HUES6 (cell line): ENCODE measurements at regions not wholly inside any gene's neighbourhood (a gene's known extent, or its start where the extent isn't known, plus 50 kb on each side); places are given as distances from the start of the nearest gene placed in this dataset.
"Not testable (repeated sequence)": the region's sequence is repeated elsewhere in the genome, so short reads cannot be mapped to it uniquely, and the experiment has no call there.

Experiments used
- H3K27ac ChIP-seq: 2 replicates; pipeline ENCODE4 v1.7.0; 2013; ENCODE audit warnings: low read depth, mild to moderate bottlenecking, low read length, inconsistent platforms
- H3K27me3 ChIP-seq: 2 replicates; pipeline ENCODE4 v1.6.1; 2013; ENCODE audit warnings: low read length; ENCODE audit not compliant: control insufficient read depth, insufficient read depth
- H3K36me3 ChIP-seq: 2 replicates; pipeline ENCODE4 v1.6.1; 2013; ENCODE audit warnings: low read length; ENCODE audit not compliant: control insufficient read depth, insufficient read depth
- H3K4me1 ChIP-seq: 2 replicates; pipeline ENCODE4 v1.6.1; 2013; ENCODE audit warnings: low read length; ENCODE audit not compliant: control insufficient read depth, insufficient read depth
- H3K4me3 ChIP-seq: 2 replicates; pipeline ENCODE4 v1.5.1; 2013; ENCODE audit warnings: low read depth, low read length
- H3K9ac ChIP-seq: one replicate; pipeline ENCODE4 v1.6.1; 2013; ENCODE audit warnings: mild to moderate bottlenecking, low read length
- H3K9me3 ChIP-seq: 2 replicates; pipeline ENCODE4 v1.6.1; 2013; ENCODE audit warnings: low read depth, low read length; ENCODE audit not compliant: control insufficient read depth, insufficient read depth

DNA sequence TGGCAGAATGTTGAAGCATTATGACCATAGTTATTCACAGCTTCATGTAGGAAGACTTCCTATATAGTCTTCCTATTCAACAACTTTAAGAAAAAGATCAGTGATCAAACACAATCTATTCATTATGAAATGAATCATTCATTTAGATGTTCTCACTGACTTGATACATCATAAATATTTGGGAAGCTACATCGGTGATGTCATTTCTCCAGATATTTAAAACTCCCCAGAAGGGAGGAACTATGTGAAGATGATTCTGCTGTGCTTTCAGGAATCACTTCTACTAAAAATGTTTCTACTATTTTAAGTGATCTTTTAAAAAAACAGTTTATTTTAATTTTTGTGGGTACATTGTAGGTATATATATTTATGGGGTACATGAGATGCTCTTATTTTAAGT is 316.4 kb downstream of the BCAT1 start:
- Histone ChIP-seq H3K4me1 (no peaks in the 10 kb centered on the region), H3K27ac (no peak overlapping the region), H3K4me3 (no peak overlapping the region), H3K9ac (no peak overlapping the region), H3K36me3 (no peaks in the 10 kb centered on the region), H3K9me3 (no peaks in the 10 kb centered on the region), H3K27me3 (no peaks in the 10 kb centered on the region)

DNA sequence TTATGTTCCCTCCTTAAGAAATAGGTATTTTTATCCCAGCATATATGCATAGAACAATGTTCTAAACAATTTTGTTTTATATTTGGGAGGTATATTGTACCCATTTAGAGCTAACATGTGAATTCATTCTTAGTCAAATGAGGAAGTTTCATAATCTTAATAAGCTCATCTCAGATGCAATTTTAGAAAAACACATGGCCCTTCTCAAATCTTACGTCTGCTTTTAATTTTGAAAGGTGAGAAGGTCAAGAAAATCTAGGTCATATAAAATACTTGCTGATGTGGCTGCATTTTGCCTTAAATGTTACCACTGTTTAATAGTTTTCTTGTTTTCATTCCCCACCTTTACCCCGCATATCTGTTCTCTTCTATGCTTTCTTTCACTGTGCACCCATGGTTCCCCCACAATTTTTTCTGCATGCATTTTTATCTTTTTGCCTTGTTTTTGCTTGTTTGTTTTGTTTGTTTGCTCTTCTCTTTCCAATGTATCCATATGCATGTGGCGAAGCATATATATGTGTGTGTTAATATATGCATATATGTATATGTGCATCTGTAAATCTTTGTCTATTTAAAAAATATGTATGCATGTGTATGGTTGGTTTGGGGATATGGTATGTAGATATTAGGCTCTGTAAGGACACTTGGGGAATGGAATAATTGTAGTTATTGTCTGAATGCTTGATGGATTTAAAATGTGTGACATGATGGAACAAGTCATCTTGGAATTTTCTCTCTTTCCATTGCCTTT is 317.1 kb downstream of the BCAT1 start:
- Histone ChIP-seq H3K27me3 (no peaks in the 10 kb centered on the region), H3K27ac (no peak overlapping the region), H3K4me3 (no peak overlapping the region), H3K36me3 (no peaks in the 10 kb centered on the region), H3K4me1 (no peaks in the 10 kb centered on the region), H3K9ac (no peak overlapping the region), H3K9me3 (no peaks in the 10 kb centered on the region)

DNA sequence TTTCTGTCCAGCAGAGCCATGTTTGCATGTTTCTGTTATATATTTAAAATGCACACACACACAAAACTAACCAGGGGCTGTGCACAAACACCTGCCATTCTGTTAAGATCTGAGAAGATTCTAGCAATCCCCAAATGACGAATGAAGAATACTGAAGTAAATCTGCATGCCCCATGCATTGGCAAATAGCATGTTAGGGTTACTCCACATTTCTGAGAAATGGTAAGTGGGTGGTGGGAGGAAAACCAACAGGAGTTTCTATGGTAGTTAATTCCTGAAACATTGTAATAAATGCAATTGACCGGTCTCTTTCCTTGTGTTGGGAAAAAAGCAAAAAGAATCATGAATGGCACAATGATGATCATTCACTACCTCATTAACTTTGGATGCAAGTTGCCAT is 318.0 kb downstream of the BCAT1 start:
- no peak overlapping the region for H3K27ac ChIP-seq
- H3K4me3 ChIP-seq = no peak overlapping the region

DNA sequence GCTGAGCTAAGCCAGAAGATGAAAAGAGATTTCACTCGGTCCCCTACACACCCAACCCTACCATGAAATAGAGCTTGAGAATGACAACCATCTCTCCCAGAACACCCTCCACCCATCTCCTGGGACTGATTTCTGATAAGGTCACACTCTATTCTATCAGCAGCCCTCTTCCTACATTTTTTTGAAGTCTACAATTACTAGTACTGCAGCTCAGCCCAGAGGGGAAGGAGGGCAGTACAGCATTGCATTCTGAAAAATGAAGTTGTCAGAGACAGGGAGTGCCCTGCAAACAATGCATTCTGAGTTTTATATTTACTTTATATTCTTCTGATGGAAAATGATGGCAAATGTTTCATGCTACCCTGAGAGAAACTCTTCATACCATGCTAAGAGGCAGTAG is 318.5 kb downstream of the BCAT1 start:
- H3K27me3 ChIP-seq = no peaks in the 10 kb centered on the region
- no peaks in the 10 kb centered on the region for H3K4me1 ChIP-seq
- H3K27ac ChIP-seq = no peak overlapping the region
- no peaks in the 10 kb centered on the region for H3K36me3 ChIP-seq
- no peak overlapping the region for H3K9ac ChIP-seq
- H3K4me3 ChIP-seq = no peak overlapping the region
- H3K9me3 ChIP-seq = no peaks in the 10 kb centered on the region

More for the DNA sequence above, 318.0 kb downstream of the BCAT1 start:
- Histone ChIP-seq H3K9me3 (no peaks in the 10 kb centered on the region), H3K36me3 (no peaks in the 10 kb centered on the region), H3K27me3 (no peaks in the 10 kb centered on the region), H3K9ac (no peak overlapping the region), H3K4me1 (no peaks in the 10 kb centered on the region)

- Histone ChIP-seq H3K4me3 (no peak overlapping the region), H3K27me3 (no peaks in the 10 kb centered on the region), H3K4me1 (peaks cover 6% of the 10 kb centered on the region), H3K9me3 (no peaks in the 10 kb centered on the region), H3K36me3 (no peaks in the 10 kb centered on the region), H3K27ac (no peak overlapping the region), H3K9ac (no peak overlapping the region)
Measured at GRCh38 chr12:24625103-24625502, 323.8 kb downstream of the BCAT1 start.

GRCh38 chr12:24619954-24620353 is 328.9 kb downstream of the BCAT1 start:
- H3K27me3 ChIP-seq, H3K9me3 ChIP-seq, H3K36me3 ChIP-seq, H3K27ac ChIP-seq, H3K4me3 ChIP-seq, H3K9ac ChIP-seq: not testable (repeated sequence)
- peaks cover 12% of the 10 kb centered on the region; the same call in 1 of the 2 replicates for H3K4me1 ChIP-seq

DNA sequence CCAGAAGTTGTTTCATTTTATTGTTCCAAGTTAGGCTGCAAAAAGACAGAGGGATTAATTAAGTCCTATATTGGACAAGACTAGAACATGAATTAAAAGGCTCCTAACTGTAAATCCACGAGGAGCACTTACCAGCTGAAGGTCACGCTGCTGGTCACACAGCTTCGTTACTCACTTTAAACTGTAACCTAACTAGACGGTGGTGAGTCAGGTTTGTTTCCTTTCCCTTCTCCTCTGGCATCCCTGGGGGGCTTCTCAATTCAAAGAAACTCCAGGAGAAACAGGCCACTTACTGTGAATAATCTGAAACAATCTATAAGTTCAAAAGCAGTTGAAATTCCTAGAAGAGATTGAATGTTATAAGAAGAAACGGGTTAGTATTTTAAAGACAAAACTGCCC is 331.4 kb downstream of the BCAT1 start:
- no peaks in the 10 kb centered on the region for H3K27me3 ChIP-seq
- no peak overlapping the region; the same call in 1 of the 2 replicates for H3K4me3 ChIP-seq
- peak overlapping the region; percentile 37; the same call in 1 of the 2 replicates for H3K27ac ChIP-seq
- peaks cover 11% of the 10 kb centered on the region; the same call in 1 of the 2 replicates for H3K4me1 ChIP-seq
- no peak overlapping the region for H3K9ac ChIP-seq
- no peaks in the 10 kb centered on the region for H3K9me3 ChIP-seq
- no peaks in the 10 kb centered on the region for H3K36me3 ChIP-seq

DNA sequence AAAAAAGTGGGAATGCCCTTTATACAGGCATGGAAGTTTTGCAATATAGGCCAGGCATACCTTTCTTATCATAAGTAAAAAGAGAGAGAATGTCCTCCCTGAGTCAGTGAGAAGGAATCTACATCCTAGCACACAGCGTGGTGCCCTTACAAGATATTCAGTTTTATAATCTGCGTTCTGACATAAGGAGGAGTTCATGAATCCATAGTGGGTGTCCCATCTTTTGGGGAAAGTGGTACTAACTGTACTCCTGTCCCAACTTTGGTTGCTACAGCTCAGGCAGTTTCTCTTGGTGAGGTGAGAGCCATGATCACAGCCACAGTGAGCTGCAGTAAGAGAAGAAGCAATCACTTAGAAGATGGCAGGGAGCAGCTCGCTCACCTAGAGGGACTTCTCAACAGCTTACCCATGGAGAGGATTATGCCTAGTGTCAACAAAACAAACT is 332.9 kb downstream of the BCAT1 start:
- Histone ChIP-seq H3K4me3 (no peak overlapping the region), H3K9me3 (peaks cover 7% of the 10 kb centered on the region; the same call in 1 of the 2 replicates), H3K27me3 (no peaks in the 10 kb centered on the region), H3K4me1 (peaks cover 11% of the 10 kb centered on the region; the same call in 1 of the 2 replicates), H3K36me3 (no peaks in the 10 kb centered on the region), H3K27ac (no peak overlapping the region), H3K9ac (no peak overlapping the region)

DNA sequence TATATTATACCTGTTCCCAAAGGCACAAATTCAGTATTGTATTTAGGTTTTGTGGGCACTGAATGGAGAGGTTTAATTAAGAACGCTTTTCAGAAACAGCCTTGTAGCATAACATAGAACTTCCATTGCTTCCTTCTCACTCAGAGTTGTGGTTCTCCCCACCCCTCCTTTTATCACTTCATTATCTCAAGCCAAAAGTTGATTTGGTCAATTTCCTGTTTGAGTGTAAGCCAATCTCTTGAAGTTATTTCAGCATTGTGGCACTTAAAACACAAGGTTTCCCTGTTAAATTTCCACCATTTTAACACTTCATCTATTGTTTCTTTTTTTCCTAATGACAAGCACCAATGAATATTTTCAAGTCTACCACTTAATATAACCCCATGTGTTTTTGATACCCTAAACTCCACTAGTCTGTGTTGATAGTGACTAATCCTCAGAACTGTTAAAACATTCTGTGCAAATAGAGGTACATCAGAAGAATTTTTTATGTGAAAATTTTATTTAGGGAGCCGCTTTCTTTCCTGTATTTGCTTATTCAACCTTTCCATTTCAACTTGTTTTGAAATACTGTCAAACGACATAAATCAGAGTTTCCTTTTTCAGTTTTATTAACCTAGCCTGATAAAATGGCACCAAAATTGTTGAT is 340.1 kb downstream of the BCAT1 start:
- H3K27ac ChIP-seq = no peak overlapping the region
- H3K27me3 ChIP-seq = no peaks in the 10 kb centered on the region
- no peak overlapping the region for H3K9ac ChIP-seq
- H3K36me3 ChIP-seq = no peaks in the 10 kb centered on the region
- peaks cover 14% of the 10 kb centered on the region; the same call in 1 of the 2 replicates for H3K9me3 ChIP-seq
- H3K4me1 ChIP-seq = no peaks in the 10 kb centered on the region
- no peak overlapping the region for H3K4me3 ChIP-seq

DNA sequence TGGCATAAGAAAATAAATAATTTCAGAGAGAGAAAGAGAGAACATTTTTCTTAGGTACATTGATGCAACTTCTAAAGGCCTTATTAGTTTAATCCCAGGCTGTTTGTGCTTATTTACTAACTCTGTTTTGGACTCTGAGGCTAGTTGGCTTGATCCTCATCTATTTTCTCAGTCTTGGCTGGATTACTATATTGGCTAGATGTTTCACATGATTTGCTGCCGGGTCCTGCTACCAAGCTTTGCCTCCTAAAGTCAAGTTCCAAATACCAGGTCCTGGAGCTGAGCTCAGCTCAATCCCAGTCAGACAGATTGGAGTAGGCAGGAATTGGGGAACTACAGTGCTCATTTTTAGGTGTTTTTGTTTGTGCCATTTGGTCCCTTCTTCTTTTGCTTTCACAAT is 340.8 kb downstream of the BCAT1 start:
- H3K4me1 ChIP-seq = peaks cover 5% of the 10 kb centered on the region
- H3K4me3 ChIP-seq = no peak overlapping the region
- H3K27ac ChIP-seq = no peak overlapping the region
- H3K36me3 ChIP-seq = no peaks in the 10 kb centered on the region
- H3K9me3 ChIP-seq = peaks cover 14% of the 10 kb centered on the region; the same call in 1 of the 2 replicates
- H3K27me3 ChIP-seq = no peaks in the 10 kb centered on the region
- no peak overlapping the region for H3K9ac ChIP-seq

DNA sequence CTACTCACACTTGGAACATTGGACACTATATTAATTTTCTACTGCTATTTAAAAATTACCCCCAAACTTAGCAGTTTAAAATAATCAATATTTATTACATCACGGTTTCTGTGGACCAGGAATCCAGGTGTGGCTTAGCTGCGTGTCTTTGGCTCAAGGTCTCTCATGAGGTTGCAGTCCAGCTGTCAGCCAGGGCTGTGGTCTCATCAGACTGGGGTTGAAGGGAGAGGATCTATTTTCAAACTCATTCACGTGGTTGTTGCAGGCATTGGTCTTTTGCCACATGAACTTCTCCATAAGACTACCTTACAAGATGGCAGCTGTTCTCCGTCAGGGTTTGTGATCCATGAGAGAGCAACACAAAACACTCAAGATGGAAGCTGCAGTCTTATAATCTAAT is 343.0 kb downstream of the BCAT1 start:
- H3K27me3 ChIP-seq = no peaks in the 10 kb centered on the region
- no peak overlapping the region for H3K27ac ChIP-seq
- H3K4me1 ChIP-seq = peaks cover 7% of the 10 kb centered on the region
- H3K4me3 ChIP-seq = no peak overlapping the region
- H3K9ac ChIP-seq = no peak overlapping the region
- H3K9me3 ChIP-seq = peaks cover 6% of the 10 kb centered on the region; the same call in 1 of the 2 replicates
- no peaks in the 10 kb centered on the region for H3K36me3 ChIP-seq
